ENCODE measurements at regions not wholly inside any gene's neighbourhood (a gene's known extent, or its start where the extent isn't known, plus 50 kb on each side); places are given as distances from the start of the nearest gene placed in this dataset.

DNA sequence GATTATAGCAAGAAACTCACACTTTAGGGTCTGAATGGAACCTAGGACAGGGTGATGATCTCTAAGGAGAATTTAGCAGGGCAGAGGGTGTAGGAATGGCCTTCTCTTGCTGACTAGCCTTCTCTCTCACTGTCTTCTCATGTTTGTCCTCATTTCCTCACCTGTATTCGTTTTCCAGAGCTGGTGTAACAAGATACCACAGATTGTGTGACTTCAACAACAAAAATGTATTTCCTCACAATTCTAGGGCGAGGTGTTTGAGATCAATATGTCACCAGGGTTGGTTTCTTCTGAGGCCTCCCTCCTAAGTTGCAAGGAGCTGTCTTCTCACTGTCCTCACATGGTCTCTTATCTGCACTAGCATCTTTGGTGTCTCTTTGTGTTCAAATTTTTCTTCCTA lies 177.9 kb upstream of the C1orf87 start:
- TF ChIP-seq, protein P1, sequence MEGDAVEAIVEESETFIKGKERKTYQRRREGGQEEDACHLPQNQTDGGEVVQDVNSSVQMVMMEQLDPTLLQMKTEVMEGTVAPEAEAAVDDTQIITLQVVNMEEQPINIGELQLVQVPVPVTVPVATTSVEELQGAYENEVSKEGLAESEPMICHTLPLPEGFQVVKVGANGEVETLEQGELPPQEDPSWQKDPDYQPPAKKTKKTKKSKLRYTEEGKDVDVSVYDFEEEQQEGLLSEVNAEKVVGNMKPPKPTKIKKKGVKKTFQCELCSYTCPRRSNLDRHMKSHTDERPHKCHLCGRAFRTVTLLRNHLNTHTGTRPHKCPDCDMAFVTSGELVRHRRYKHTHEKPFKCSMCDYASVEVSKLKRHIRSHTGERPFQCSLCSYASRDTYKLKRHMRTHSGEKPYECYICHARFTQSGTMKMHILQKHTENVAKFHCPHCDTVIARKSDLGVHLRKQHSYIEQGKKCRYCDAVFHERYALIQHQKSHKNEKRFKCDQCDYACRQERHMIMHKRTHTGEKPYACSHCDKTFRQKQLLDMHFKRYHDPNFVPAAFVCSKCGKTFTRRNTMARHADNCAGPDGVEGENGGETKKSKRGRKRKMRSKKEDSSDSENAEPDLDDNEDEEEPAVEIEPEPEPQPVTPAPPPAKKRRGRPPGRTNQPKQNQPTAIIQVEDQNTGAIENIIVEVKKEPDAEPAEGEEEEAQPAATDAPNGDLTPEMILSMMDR (IDR thresholded peaks at IDR 0.05; ENCODE audit: low read depth, low read length): no peak
- TF ChIP-seq EZH2phosphoT487 (IDR thresholded peaks at IDR 0.05; ENCODE audit: low read depth): no peak

Measured in OCI-LY3 (cell line).